Cerebellar nuclear complex (tissue), 1 donor: ENCODE measurements at regions not wholly inside any gene's neighbourhood (a gene's known extent, or its start where the extent isn't known, plus 50 kb on each side); places are given as distances from the start of the nearest gene placed in this dataset.

ENCODE experiments used
- DNase-seq, 2 experiments: peaks; one replicate each; lab custom pipeline; 2025; lab: John Stamatoyannopoulos, UW

GRCh38 chr4:119932277-119932676, 134.4 kb downstream of the MAD2L1 start:
- no peak for DNase-seq

GRCh38 chr4:119930546-119930945, 136.1 kb downstream of the MAD2L1 start:
- DNase-seq = no peak

- no peak for DNase-seq
These were observed 144.8 kb downstream of the MAD2L1 start for GRCh38 chr4:119921830-119922229.

- DNase-seq = no peak
These were observed 160.4 kb downstream of the MAD2L1 start for GRCh38 chr4:119906277-119906676.

- DNase-seq = no peak
These were observed 168.4 kb downstream of the MAD2L1 start for GRCh38 chr4:119898211-119898610.

GRCh38 chr4:119897260-119897659, 169.4 kb downstream of the MAD2L1 start:
- no peak for DNase-seq

GRCh38 chr4:119894650-119895208, 171.9 kb downstream of the MAD2L1 start:
- DNase-seq = no peak

- DNase-seq = no peak
These were observed 192.8 kb downstream of the MAD2L1 start for GRCh38 chr4:119873794-119874325.

GRCh38 chr4:119873132-119873531, 193.5 kb downstream of the MAD2L1 start:
- no peak for DNase-seq

GRCh38 chr4:119872371-119873016, 194.2 kb downstream of the MAD2L1 start:
- DNase-seq = no peak

GRCh38 chr4:119870856-119871255, 195.8 kb downstream of the MAD2L1 start:
- DNase-seq = no peak

- DNase-seq = no peak
These were observed 200.9 kb downstream of the MAD2L1 start for GRCh38 chr4:119865789-119866188.

- DNase-seq = no peak
These were observed 201.3 kb downstream of the MAD2L1 start for GRCh38 chr4:119865389-119865788.

- peak; percentile 8 to 61 for DNase-seq
These were observed 204.9 kb downstream of the MAD2L1 start for GRCh38 chr4:119861731-119862130.

GRCh38 chr4:119858176-119858575, 208.5 kb downstream of the MAD2L1 start:
- DNase-seq = no peak

GRCh38 chr4:119854364-119854763, 212.3 kb downstream of the MAD2L1 start:
- DNase-seq = no peak

- no peak for DNase-seq
These were observed 215.0 kb downstream of the MAD2L1 start for GRCh38 chr4:119851649-119852048.

GRCh38 chr4:119841361-119841760, 212.8 kb upstream of the PDE5A start:
- DNase-seq = no peak

- DNase-seq = no peak
These were observed 207.0 kb upstream of the PDE5A start for GRCh38 chr4:119835613-119835910.

- DNase-seq = no peak
These were observed 206.5 kb upstream of the PDE5A start for GRCh38 chr4:119834906-119835612.

- no peak for DNase-seq
These were observed 205.0 kb upstream of the PDE5A start for GRCh38 chr4:119833611-119834010.

GRCh38 chr4:119832776-119833175, 204.2 kb upstream of the PDE5A start:
- DNase-seq = no peak

GRCh38 chr4:119829326-119829725, 200.7 kb upstream of the PDE5A start:
- no peak for DNase-seq
